C1 segment of cervical spinal cord (tissue), 14 donors: ENCODE measurements at regions not wholly inside any gene's neighbourhood (a gene's known extent, or its start where the extent isn't known, plus 50 kb on each side); places are given as distances from the start of the nearest gene placed in this dataset.
A peak's percentile ranks its signal among the peaks of the same experiment; 100 is the strongest.

ENCODE experiments used
- DNase-seq, 14 donors: peaks; one replicate each; lab custom pipeline; 2025; lab: John Stamatoyannopoulos, UW

DNA sequence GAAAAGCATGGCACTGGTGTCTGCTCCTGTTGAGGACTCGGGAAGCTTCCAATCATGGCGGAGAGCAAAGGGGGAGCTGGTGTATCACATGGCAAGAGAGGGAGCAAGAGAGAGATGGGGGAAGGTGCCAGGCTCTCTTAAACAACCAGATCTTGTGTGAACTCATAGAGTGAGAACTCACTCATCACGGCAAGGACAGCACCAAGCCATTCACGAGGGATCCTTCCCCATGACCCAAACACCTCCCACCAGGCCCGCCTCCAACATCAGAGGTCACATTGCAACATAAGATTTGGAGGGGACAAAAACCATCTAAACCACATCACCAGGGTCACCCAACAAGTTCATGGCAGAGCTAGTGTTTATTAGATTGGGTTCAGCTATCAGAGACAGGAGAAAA is 218.7 kb upstream of the BCOR start:
- no peak for DNase-seq

DNA sequence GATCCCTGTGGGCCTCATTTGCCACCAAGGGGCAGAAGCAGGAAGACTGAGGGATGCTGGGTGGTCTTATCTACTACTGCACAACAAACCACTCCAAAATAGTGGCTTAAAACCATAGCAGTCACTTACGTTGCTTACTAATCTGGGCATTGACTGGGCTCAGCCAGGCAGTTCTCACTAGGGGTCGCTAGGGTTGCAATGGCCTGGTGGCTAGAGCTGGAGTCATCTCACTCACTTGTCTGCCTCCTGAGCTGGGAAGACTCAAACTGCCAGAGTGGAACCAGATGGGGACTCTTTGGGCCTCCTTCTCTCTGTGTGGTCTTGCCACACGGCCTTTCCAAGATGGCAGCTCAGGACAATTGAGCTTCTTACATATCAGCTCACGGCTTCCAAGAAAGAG is 216.3 kb upstream of the BCOR start:
- DNase-seq, result peak in 1 of 14 donors; percentile 6

DNA sequence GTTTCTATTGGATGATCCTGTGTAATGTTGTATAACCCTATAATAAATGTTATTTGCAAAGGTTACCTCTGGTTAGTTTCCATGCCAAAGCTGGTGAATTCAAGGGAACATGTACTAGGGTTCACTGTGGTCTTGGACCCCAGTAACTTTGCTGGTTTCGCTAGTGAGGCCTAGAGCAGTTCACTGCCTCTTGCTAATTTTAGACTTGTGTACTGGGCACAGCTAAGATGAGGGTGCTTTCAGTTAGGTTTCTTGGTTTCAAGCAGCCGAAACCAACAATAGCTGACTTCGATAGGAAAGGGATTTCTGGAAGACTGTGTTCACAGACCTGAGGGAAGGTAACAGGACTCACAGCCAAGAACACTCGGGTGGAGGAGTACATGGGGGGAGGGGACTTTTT is 215.5 kb upstream of the BCOR start:
- no peak for DNase-seq

DNA sequence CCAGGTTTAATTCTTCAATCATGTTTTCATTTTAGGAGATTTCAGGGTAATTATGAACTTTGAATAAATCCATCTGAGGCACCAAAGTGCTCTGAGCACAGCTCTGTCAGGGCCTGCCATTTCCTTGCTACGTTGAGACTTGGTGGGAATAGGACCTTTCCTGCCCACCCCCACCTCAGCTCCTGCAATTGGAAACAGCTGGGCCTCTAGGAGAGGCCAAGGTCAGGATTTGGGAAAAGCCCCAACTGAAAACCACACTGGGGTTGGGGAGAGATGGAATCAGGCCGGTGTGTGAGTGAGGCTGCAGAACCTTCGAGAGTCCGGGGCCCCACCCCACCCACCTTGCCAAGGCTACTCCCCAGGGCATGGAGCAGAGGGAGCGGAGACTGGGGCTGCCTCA is 212.7 kb upstream of the BCOR start:
- no peak for DNase-seq

DNA sequence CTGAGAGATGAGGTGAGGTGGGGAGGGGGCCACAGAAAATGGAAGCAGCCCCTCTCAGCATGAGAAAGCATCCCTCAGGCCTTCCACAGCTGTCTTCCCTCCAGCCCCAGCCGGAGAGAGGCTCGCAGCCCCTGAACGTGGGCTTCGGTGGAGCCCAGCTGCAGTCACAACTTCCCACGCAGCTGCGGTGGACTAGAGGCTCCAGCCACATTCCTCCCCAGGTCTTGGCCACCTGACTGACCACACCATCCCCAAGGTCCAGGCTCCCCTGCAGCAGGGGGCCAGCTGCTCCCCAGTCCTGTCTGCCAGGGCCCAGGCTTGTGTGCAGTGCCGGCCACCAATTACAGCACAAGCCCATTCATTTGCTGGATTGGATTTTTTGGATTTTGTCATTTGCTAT is 212.3 kb upstream of the BCOR start:
- DNase-seq, result no peak

DNA sequence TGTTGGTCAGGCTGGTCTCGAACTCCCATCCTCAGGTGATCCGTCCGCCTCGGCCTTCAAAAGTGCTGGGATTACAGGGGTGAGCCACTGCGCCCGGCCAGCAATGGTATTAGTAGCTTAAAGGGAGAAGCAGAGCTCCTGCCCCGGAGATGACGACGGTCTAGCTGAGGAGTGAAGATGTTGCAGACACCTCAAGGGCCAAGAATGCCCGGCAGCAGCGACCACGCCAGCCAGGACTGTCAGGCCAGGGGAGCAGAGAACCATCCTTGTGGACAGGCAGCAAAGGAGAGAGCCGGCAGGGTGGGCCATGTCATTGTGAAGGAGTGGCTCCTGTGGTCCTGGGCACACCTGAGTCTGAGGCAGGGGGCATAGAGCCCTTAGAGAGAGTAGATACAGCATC is 210.1 kb upstream of the BCOR start:
- DNase-seq, result no peak

DNA sequence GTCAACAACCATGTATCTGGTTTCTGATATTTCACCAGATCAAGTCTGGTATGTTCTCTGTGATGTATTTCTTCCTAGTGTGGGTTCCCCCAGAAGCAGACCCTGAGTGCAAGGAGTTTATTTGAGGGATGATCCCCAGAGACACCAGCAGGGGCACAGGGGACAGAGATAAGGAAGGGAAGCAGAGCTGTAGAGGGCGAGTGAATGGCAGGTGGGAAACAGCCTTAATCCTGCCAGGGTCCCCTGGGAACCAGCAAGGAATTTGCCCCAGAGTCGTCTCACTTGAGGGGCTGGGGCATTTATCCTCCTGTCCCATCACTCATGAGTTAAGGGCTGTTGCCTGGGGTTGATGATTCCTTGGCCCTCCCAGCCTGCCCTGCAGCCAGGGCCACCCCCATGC is 206.4 kb upstream of the BCOR start:
- DNase-seq, result no peak

DNA sequence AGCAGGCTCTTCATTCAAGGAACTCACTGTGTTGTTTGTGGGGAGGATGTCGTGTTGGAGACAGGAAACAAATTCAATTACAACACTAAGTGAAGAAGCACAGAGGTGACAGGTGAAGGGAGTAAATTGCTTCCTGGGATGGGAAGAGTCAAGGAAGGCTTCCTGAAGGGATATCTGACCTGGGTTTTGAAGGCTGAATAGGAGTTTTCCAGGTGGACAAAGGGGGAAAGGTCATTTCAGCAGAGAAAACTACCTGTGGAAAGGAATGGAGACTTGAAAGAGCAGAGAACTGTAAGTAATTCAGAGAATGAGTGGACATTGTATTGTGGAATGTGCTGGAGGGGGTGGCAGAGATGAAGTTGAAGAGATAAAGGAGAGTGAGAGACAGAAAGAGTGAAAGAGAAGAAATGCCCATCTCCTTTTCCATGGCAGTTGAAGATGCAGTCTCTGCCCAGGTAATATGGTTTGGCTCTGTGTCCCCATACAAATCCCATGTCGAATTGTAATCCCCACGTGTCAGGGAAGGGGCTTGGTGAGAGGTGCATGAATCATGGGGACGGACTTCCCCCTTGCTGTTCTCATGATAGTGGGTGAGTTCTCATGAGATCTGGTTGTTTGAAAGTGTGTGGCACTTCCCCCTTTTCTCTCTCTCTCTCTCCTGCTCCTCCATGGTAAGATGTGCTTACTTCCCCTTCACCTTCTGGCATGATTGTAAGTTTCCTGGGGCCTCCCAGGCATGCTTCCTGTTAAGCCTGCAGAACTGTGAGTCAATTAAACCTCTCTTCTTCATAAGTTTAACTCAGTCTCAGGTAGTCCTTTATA is 205.7 kb upstream of the BCOR start:
- no peak for DNase-seq

DNA sequence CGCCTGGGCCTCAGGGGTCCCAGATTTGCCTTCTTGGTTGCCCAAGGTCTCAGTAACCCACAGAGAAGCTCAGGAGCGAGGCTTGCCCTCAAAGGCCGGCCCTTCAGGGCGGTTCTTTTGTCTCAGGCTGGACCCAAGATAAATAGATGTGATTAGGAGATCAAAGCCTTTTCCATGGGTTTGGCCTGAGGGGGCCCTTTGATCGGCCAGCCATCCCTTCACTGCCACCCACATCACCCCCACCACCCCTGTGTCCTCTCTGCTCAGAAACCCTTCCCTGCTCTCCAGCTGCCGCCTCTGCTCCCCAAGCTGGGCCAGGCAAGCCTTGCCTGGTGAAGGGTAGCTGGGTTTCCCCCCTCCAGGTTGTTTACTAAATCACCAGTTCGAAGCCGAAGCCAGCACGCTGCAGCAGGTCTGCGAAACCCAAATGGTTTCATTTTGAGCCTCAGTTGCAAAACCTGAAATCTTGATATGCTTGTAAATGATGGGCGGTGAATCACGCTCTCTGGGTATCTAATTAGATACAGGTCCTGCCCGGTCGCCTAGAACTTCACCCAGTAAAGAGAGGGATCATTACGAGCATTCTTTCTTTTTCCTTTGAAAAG is 202.6 kb upstream of the BCOR start:
- peak in 1 of 14 donors; percentile 0 for DNase-seq

DNA sequence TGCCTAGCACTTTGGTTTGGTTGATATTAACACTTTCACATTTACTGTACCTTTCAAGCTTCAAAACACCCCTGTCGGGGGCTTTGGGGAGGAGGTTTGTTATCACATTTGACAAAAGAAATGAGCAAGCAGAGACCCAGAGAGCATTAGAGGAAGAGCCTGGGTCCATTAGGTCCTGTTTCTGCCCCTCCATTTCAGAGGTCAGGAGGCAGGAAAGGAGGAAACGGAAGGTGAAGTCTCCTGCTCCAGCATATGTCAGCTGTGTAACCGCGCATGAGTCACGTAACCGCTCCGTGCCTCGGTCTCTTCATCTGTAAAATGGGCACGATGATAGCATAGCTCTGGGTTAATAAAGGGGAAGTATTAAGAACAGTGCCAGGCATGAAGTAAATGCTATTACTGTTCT is 201.9 kb upstream of the BCOR start:
- no peak for DNase-seq

DNA sequence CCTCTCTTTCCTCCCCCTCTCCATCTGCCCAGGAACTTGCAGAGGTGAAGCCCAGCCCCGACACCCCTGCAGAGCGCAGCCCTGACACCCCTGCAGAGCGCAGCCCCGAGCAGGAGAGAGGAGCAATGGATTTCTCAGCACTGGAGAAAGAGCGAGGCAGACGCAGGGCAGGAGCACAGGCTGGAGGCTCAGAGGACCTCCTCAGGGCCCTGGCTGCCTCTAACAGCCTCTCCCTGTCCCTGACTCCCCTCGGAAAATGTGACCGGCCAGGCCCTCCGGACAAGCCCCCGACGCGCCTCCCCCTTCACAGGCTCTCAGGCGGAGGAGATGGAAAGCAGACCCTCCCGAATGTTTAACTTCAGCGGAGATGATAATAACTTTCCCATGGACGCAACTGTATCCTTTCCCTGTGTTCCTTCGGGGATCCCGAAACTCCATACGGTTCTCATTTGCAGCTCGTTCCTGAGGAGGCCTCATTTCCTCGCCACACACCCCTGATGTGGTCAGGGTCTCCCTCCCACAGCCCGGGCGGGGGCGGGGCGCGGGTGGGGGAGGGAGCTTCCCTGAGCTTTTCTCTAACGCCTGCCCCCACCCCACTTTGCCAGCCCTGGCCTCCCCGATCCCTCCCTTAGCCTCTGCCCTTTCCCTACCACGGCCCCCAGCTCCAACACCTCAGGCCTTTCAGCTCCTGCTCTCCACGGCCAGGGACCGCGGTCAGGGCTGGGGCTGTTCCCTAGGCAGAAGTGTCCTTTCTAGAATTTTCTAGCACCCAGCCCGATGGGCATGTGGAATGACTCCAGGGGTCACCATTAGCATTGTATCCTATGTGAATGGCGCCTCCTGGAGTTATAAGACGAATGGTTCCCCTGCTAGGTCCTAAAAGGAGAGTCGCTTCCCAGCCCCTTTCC is 201.1 kb upstream of the BCOR start:
- no peak for DNase-seq

DNA sequence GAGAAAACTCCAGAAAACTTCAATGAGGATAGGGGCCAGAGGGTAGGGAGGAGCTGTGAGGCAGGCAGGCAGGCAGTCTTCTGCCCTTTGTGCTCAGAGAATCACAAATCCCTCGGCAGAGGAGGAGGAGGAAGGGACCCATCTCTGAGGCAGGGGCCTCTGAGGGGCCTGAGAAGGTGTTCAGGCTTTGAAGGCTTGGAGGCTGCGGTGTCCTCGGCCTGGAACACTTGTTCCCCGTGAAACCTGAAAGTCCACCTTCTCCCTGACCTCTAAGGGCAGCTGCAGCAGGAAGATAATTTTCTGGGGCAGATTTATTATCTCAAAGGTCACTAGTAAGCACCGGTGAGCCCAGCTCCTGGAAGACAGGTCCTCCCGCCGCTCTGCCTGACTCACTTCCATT is 200.3 kb upstream of the BCOR start:
- DNase-seq, result no peak

DNA sequence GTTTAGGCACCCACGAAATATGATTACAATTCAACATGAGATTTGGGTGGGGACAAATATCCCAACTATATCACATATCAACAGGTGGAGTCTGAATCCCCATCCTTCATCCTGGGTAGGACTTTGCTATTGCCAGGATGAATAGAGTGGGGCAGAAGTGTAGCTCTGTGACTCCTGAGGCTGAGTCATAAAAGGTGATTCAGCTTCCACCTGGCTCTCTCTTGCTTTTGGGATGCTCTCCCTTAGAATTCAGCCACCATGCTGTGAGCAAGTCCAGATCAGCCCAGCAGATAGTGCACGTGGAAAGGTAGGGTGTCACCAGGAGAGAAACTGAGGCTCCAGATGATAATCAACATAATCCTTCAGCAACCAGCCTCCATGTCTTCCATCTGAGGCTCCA is 193.8 kb upstream of the BCOR start:
- no peak for DNase-seq

DNA sequence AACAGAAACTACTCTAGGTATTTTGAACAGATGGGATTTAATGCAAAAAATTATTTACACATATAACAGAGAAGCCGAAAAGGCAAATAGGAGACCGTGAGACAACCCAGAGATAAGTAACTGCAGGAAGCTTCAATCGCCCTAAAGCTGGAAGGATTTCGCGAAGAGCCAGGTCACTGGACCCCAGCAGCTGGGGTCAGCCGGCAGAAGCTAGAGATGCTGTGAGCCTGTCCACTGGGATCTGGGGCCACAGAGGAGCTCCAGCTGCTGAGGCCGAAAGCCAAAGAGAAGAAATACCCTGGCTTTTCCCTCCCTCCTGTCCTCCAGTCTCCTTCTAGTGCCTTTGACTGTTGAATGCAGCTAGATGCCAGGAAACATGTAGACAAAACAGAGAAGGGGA is 192.8 kb upstream of the BCOR start:
- no peak for DNase-seq

DNA sequence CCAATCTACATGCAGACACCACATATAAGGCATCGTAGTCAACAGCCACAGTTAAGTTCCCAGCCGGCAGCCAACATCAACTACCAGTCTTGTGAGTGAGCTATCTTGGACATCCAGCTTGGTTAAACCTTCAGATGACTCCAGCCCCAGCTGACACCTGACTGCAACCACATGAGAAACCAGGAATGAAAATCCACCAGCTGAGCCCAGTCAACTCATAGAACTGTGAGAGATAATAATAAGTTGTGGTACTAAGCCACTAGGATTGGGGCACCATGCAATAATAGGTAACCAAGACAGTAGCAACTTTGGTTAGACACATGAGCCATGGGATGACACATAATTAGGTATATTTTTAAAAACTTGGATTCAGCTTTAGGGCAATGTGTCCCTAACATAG is 188.1 kb upstream of the BCOR start:
- no peak for DNase-seq

DNA sequence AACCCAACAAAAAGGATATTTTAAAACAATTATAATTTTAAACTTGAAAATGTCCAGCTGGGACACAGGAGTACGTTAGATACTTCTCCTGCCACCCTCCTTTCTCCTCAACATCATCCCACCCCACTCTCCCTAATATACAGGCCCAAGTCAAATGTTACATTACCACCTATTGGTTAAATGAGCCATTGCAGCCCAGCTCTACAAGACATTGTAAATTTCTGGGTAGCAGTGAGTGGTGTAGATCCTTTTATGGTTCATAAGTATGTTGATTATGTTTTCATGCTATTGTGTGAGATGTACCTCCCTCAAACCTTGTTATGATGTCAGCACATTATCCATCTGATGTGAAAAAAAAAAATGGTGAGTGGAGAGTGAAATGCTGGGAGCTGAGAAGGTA is 187.1 kb upstream of the BCOR start:
- DNase-seq, result no peak

DNA sequence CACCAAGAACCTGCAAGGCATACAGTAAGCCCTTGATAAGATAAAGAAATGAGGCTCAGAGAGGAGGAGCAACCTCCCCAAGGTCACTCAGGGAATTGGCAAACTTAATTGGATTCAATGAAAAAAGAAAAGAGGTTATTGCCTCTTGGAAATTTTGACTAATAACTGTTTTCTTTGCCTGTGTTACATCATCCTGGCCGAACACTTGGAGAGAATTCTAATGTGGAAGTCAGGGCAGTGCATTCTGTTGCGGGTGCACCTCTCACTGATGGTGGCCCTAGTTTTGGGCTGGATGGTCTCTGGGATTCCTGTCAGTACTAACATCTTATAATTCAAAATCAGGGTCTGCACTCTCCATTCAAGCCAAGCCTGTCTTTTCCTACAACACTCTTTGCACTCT is 186.2 kb upstream of the BCOR start:
- DNase-seq, result no peak

DNA sequence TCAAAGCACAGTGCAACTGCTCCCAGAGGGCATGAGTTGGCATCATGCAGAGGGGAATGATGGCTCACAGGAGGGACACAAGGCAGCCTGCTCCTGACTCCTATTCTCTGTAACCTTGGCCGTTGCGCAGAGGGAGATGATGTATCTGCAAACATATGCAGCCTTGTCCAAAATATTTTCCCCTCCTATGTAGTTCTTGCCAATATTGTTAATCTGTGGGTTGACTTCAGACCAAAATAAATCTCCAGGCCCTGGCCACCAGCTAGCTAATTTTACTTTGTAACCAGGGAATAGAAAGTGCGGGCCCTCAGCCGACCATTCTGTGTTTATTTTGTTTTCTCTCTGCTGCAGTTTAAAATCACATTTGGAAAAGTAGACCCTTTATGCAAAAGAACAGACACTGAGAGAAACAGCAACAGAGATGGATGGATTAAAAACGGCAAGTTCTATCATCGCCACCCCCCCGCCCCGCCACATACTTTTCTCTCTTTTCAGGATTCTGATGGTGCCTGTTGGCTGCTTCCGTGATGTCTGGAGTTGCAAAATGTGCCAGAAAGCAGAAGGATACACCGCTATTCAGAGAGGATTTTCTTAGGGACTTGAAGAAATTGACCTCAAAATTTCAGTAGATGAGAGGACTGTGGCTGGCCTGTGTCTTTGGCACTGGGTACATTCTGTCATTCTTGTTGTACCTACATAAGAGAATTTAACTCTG is 185.3 kb upstream of the BCOR start:
- DNase-seq, result no peak

DNA sequence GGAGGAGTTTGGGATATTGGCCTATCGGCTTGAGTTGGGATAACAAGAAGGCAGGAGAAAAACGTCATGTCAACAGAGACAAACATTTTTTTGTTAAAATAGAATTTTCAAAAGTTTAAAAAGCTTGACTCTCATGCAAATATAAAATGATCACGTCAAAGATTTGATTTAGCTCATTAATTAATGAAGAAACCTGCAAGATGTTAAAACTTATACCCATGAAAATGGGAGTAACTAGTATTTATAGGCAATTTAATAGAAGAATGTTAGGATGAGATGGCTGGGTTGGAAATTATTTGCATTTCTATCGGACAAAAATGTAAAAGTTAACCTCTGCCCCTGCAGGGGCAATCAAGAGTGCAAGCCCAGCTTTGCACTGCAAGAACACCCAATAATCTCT is 184.6 kb upstream of the BCOR start:
- no peak for DNase-seq

DNA sequence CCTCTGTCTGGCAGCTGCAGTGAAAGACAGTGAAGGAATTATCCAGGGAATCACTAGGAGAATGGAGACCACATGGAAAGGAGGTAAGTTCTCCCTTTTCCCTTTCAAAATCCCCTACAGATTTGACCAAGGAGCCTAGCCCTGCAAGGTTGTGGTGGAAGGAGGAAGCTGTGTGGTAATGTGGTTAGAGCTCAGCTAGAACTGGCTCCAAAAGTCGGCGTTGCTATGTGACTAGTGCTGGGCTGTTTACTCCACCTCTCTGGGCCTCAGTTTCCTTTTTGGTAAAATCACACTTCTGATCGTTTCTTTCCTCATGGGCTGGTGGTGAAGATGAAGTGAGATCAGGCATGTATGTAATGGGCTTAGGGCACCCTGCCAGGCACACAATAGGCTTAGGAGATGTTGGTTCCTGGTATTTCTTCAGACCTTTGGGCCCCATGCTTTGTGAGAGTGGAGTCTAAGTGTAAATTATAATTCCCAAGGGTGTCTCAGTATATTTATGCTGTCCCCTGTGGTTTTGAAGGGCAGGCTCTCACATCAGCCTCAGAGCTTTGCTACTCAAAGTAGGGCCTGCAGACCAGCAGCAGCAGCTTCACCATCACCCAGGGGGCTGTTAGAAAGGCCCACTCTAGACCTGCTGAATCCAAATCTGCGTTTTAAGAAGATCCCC is 183.7 kb upstream of the BCOR start:
- no peak for DNase-seq

DNA sequence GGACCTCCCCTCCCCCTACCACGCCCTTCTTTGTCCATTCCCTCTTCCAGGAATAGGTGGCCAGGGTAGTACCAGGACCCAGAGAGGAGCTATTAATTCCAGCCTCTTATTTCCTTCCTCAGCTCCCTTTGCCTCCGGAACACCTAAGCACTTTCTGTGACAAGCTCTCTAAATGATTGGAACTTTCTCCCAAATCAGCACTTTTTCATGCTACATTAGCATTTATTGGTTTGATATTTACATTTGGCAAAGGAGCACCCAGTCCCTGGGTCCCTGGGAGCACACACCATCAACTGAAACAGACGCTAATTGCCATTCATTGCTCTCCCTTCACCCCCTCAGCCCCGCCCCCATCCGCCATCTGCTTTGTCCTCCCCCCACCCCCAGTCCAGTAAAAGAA is 182.0 kb upstream of the BCOR start:
- no peak for DNase-seq

DNA sequence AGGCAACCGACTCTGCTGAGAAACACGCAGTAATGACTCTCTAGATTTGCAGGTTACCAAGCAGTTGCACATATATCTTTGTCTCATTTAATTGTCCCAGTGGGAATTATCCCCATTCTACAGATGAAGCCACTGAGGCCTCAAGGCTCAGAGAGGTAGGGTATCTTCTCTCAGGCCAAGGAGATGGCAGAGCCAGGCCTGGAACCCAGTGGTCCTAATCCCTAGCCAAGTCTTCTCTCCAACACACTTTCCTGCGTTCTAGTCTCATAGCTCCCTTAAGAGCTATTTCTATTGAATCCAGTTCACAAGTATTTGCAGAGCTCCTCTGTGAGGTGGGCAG is 181.3 kb upstream of the BCOR start:
- no peak for DNase-seq
